K562 (cell line): ENCODE measurements at regions not wholly inside any gene's neighbourhood (a gene's known extent, or its start where the extent isn't known, plus 50 kb on each side); places are given as distances from the start of the nearest gene placed in this dataset.

ENCODE experiments used
- BHLHE40 ChIP-seq: IDR thresholded peaks from 2 replicates; pipeline ENCODE4 v1.6.1; 2011; ENCODE audit warnings: low read length, improper control_type of control experiment
- CBFA2T2 ChIP-seq: fragments of 450-650 bp; conservative IDR thresholded peaks from 2 replicates; pipeline ENCODE4 v1.6.1; 2017; ENCODE audit warnings: mild to moderate bottlenecking
- GABPB1 ChIP-seq: sonication (generic); formaldehyde crosslinking; IDR thresholded peaks from 2 replicates; pipeline ENCODE4 v1.8.0; 2022; ENCODE audit warnings: mild to moderate bottlenecking, missing genetic modification reagents
- HIVEP1 ChIP-seq: fragments of 250-450 bp; sonication (Bioruptor Pico); IDR thresholded peaks from 2 replicates; pipeline ENCODE4 v1.4.0; 2020; ENCODE audit warnings: mild to moderate bottlenecking
- KDM1A ChIP-seq, 2 experiments: fragments of 450-650 bp; IDR thresholded peaks; 2 replicates each; pipeline ENCODE4 v1.6.1; 2016; ENCODE audit warnings: mild to moderate bottlenecking in 2 of 2
- MCM7 ChIP-seq, 2 experiments: fragments of 450-650 bp; IDR thresholded peaks; 2 replicates each; pipeline ENCODE4 v1.6.1; 2016 to 2018
- NFE2 ChIP-seq: IDR thresholded peaks from 2 replicates; pipeline ENCODE4 v1.6.1; 2014; ENCODE audit warnings: antibody characterized with exemption, low read depth
- POLR2A ChIP-seq: fragments of 450-650 bp; conservative IDR thresholded peaks from 2 replicates; pipeline ENCODE4 v1.6.1; 2016
- RFX1 ChIP-seq: fragments of 450-650 bp; IDR thresholded peaks from 2 replicates; pipeline ENCODE4 v1.6.1; 2016; ENCODE audit warnings: mild to moderate bottlenecking, moderate library complexity
- SETDB1 ChIP-seq: IDR thresholded peaks from one replicate; pipeline ENCODE4 v1.6.1; 2012; ENCODE audit warnings: low read length, control low read depth, inconsistent platforms
- SIN3B ChIP-seq: fragments of 450-650 bp; IDR thresholded peaks from 2 replicates; pipeline ENCODE4 v1.6.1; 2017; ENCODE audit warnings: low read depth, mild to moderate bottlenecking, moderate library complexity
- TBP ChIP-seq: optimal IDR thresholded peaks from 2 replicates; pipeline ENCODE3; 2011; ENCODE audit warnings: low read depth, low read length, improper control_type of control experiment
- ZNF253 ChIP-seq: fragments of 250-450 bp; sonication (Bioruptor Pico); conservative IDR thresholded peaks from 2 replicates; pipeline ENCODE4 v1.6.1; 2021; ENCODE audit warnings: mild to moderate bottlenecking
- ZSCAN29 ChIP-seq: fragments of 450-650 bp; IDR thresholded peaks from 2 replicates; pipeline ENCODE4 v1.6.1; 2017
- TF ChIP-seq, protein P1 (sequence below): IDR thresholded peaks from 3 replicates; pipeline ENCODE4 v1.6.1; 2011; ENCODE audit warnings: borderline replicate concordance, mild to moderate bottlenecking, moderate library complexity; ENCODE audit not compliant: insufficient read length; ENCODE audit errors: extremely low read depth
- TF ChIP-seq, protein P2 (sequence below), 2 experiments: fragments of 450-650 bp; IDR thresholded peaks; 2 replicates each; pipeline ENCODE4 v1.6.1; 2018; ENCODE audit warnings: mild to moderate bottlenecking in 2 of 2, low read depth in 1 of 2; ENCODE audit not compliant: partially characterized antibody in 2 of 2
- TF ChIP-seq, protein P3 (sequence below): fragments of 250-450 bp; sonication (Bioruptor Pico); IDR thresholded peaks from 2 replicates; pipeline ENCODE4 v1.5.0; 2022; ENCODE audit warnings: mild to moderate bottlenecking
- TF ChIP-seq, protein P4 (sequence below): sonication (generic); formaldehyde crosslinking; IDR thresholded peaks from 2 replicates; pipeline ENCODE4 v1.8.1; 2023; ENCODE audit warnings: mild to moderate bottlenecking, missing genetic modification reagents

DNA sequence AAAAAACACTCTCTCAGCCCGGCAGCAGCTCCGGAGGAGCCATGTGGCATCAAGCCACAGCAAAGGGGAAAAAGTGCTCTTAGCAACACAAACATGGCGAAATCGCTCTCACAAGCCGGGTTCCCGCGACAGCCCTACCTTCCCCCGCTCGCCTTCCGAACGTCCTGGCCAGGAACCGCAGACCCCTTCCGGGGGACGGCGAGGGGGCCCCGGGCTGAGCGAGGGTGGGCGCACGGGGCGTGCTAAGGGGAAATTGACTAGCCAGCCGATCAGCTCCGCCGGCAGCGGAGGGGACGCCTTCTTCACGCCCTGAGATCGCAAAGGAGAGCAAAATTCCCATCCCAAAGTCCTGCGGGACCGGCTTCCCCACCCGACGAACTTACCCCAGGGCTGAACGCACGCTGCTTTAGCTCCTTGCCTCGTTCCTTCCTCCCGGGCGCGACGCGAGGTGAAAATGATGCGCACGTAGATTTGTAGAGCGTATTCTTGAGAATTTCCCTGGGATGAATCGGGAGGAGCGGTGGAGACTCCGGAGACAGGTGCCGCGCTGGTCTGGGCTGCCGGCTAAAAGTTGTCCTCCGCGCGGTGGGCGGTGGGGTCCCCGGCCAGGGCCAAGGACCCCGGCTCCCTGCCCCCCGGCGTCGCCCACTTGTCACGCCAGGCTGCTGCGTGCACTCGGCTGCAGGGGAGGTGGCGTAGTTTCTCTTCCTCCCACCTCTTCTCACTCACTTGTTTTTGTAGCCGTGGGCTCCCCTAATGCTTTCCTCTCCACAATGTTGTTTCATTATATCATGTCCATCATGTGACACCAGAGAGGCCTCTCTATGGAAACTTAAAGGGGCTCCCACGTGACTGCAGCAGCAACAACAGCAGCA lies 220.1 kb upstream of the MKLN1 start (continued):
- TF ChIP-seq, protein P1, sequence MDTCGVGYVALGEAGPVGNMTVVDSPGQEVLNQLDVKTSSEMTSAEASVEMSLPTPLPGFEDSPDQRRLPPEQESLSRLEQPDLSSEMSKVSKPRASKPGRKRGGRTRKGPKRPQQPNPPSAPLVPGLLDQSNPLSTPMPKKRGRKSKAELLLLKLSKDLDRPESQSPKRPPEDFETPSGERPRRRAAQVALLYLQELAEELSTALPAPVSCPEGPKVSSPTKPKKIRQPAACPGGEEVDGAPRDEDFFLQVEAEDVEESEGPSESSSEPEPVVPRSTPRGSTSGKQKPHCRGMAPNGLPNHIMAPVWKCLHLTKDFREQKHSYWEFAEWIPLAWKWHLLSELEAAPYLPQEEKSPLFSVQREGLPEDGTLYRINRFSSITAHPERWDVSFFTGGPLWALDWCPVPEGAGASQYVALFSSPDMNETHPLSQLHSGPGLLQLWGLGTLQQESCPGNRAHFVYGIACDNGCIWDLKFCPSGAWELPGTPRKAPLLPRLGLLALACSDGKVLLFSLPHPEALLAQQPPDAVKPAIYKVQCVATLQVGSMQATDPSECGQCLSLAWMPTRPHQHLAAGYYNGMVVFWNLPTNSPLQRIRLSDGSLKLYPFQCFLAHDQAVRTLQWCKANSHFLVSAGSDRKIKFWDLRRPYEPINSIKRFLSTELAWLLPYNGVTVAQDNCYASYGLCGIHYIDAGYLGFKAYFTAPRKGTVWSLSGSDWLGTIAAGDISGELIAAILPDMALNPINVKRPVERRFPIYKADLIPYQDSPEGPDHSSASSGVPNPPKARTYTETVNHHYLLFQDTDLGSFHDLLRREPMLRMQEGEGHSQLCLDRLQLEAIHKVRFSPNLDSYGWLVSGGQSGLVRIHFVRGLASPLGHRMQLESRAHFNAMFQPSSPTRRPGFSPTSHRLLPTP = no peak
- TF ChIP-seq, protein P2, sequence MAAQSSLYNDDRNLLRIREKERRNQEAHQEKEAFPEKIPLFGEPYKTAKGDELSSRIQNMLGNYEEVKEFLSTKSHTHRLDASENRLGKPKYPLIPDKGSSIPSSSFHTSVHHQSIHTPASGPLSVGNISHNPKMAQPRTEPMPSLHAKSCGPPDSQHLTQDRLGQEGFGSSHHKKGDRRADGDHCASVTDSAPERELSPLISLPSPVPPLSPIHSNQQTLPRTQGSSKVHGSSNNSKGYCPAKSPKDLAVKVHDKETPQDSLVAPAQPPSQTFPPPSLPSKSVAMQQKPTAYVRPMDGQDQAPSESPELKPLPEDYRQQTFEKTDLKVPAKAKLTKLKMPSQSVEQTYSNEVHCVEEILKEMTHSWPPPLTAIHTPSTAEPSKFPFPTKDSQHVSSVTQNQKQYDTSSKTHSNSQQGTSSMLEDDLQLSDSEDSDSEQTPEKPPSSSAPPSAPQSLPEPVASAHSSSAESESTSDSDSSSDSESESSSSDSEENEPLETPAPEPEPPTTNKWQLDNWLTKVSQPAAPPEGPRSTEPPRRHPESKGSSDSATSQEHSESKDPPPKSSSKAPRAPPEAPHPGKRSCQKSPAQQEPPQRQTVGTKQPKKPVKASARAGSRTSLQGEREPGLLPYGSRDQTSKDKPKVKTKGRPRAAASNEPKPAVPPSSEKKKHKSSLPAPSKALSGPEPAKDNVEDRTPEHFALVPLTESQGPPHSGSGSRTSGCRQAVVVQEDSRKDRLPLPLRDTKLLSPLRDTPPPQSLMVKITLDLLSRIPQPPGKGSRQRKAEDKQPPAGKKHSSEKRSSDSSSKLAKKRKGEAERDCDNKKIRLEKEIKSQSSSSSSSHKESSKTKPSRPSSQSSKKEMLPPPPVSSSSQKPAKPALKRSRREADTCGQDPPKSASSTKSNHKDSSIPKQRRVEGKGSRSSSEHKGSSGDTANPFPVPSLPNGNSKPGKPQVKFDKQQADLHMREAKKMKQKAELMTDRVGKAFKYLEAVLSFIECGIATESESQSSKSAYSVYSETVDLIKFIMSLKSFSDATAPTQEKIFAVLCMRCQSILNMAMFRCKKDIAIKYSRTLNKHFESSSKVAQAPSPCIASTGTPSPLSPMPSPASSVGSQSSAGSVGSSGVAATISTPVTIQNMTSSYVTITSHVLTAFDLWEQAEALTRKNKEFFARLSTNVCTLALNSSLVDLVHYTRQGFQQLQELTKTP (IDR thresholded peaks at IDR 0.05; ENCODE audit: low read depth in 1 of 2, partially characterized antibody in 2 of 2) = peak in 1 of 2 experiments; percentile 4
- peak; percentile 79 for TF ChIP-seq BHLHE40
- peak; percentile 82 for TF ChIP-seq CBFA2T2
- TF ChIP-seq MCM7 (IDR thresholded peaks at IDR 0.05) = no peak
- TF ChIP-seq, protein P3, sequence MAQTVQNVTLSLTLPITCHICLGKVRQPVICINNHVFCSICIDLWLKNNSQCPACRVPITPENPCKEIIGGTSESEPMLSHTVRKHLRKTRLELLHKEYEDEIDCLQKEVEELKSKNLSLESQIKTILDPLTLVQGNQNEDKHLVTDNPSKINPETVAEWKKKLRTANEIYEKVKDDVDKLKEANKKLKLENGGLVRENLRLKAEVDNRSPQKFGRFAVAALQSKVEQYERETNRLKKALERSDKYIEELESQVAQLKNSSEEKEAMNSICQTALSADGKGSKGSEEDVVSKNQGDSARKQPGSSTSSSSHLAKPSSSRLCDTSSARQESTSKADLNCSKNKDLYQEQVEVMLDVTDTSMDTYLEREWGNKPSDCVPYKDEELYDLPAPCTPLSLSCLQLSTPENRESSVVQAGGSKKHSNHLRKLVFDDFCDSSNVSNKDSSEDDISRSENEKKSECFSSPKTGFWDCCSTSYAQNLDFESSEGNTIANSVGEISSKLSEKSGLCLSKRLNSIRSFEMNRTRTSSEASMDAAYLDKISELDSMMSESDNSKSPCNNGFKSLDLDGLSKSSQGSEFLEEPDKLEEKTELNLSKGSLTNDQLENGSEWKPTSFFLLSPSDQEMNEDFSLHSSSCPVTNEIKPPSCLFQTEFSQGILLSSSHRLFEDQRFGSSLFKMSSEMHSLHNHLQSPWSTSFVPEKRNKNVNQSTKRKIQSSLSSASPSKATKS (CRISPR knock-in tag) = no peak
- peak; percentile 12; the same call in 1 of the 2 replicates for TF ChIP-seq ZSCAN29
- TF ChIP-seq RFX1 = peak; percentile 42; the same call in 1 of the 2 replicates
- no peak for TF ChIP-seq KDM1A (IDR thresholded peaks at IDR 0.05)
- peak; percentile 80 for TF ChIP-seq TBP
- TF ChIP-seq SETDB1 = peak; percentile 62
- TF ChIP-seq GABPB1 (CRISPR knock-in tag) = peak; percentile 43
- TF ChIP-seq HIVEP1 (CRISPR knock-in tag) = 0 out of 2 replicates have a peak, but pooled peaks have one; percentile 12
- TF ChIP-seq ZNF253 (CRISPR knock-in tag) = no peak
- TF ChIP-seq, protein P4, sequence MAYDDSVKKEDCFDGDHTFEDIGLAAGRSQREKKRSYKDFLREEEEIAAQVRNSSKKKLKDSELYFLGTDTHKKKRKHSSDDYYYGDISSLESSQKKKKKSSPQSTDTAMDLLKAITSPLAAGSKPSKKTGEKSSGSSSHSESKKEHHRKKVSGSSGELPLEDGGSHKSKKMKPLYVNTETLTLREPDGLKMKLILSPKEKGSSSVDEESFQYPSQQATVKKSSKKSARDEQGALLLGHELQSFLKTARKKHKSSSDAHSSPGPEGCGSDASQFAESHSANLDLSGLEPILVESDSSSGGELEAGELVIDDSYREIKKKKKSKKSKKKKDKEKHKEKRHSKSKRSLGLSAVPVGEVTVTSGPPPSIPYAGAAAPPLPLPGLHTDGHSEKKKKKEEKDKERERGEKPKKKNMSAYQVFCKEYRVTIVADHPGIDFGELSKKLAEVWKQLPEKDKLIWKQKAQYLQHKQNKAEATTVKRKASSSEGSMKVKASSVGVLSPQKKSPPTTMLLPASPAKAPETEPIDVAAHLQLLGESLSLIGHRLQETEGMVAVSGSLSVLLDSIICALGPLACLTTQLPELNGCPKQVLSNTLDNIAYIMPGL (CRISPR knock-in tag) = peak; percentile 77; the same call in 1 of the 2 replicates
- 0 out of 2 replicates have a peak, but pooled peaks have one; percentile 15 for TF ChIP-seq SIN3B
- TF ChIP-seq POLR2A = peak; percentile 63
- 0 out of 2 replicates have a peak, but pooled peaks have one; percentile 1 for TF ChIP-seq NFE2
